ENCODE measurements at regions not wholly inside any gene's neighbourhood (a gene's known extent, or its start where the extent isn't known, plus 50 kb on each side); places are given as distances from the start of the nearest gene placed in this dataset.

DNA sequence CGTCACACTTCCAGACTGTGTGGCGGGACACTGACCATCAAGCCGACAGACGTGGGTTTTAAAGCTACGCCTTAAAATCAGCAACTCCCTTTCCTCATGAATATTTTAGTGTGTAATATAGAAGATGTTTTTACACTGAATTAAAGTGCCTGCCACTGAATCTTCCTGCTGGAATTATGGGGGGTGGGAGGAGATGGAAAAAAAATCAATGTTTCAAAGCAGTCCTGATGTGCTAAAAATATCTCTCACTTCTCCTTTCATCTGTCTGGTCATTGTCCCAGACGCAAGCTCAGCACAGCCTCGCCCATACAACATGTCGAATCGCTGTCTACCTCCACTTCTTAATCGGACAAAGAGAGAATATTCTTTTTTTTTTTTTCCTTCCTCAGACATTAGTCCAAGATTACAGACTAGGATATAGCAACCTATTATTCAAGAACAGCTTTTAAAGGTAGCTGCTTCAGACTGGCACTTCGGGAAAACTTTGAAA is 165.1 kb upstream of the KLF14 start:
- TF ChIP-seq, protein P1, sequence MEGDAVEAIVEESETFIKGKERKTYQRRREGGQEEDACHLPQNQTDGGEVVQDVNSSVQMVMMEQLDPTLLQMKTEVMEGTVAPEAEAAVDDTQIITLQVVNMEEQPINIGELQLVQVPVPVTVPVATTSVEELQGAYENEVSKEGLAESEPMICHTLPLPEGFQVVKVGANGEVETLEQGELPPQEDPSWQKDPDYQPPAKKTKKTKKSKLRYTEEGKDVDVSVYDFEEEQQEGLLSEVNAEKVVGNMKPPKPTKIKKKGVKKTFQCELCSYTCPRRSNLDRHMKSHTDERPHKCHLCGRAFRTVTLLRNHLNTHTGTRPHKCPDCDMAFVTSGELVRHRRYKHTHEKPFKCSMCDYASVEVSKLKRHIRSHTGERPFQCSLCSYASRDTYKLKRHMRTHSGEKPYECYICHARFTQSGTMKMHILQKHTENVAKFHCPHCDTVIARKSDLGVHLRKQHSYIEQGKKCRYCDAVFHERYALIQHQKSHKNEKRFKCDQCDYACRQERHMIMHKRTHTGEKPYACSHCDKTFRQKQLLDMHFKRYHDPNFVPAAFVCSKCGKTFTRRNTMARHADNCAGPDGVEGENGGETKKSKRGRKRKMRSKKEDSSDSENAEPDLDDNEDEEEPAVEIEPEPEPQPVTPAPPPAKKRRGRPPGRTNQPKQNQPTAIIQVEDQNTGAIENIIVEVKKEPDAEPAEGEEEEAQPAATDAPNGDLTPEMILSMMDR (IDR thresholded peaks at IDR 0.05), result no peak
- no peak for TF ChIP-seq POLR2A (IDR thresholded peaks at IDR 0.05)
